ENCODE measurements at regions not wholly inside any gene's neighbourhood (a gene's known extent, or its start where the extent isn't known, plus 50 kb on each side); places are given as distances from the start of the nearest gene placed in this dataset.

GRCh38 chr7:133132906-133133305 lies 51.0 kb upstream of the CHCHD3 start:
- TF ChIP-seq, protein P1, sequence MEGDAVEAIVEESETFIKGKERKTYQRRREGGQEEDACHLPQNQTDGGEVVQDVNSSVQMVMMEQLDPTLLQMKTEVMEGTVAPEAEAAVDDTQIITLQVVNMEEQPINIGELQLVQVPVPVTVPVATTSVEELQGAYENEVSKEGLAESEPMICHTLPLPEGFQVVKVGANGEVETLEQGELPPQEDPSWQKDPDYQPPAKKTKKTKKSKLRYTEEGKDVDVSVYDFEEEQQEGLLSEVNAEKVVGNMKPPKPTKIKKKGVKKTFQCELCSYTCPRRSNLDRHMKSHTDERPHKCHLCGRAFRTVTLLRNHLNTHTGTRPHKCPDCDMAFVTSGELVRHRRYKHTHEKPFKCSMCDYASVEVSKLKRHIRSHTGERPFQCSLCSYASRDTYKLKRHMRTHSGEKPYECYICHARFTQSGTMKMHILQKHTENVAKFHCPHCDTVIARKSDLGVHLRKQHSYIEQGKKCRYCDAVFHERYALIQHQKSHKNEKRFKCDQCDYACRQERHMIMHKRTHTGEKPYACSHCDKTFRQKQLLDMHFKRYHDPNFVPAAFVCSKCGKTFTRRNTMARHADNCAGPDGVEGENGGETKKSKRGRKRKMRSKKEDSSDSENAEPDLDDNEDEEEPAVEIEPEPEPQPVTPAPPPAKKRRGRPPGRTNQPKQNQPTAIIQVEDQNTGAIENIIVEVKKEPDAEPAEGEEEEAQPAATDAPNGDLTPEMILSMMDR (conservative IDR thresholded peaks at IDR 0.05): no peak
- TF ChIP-seq ZFX (IDR thresholded peaks at IDR 0.05): no peak

Data from C4-2B (cell line).